Esophagus muscularis mucosa (tissue), 3 donors: ENCODE measurements at regions not wholly inside any gene's neighbourhood (a gene's known extent, or its start where the extent isn't known, plus 50 kb on each side); places are given as distances from the start of the nearest gene placed in this dataset.

Experiments
- POLR2A ChIP-seq: fragments of 450-650 bp; IDR thresholded peaks from one replicate; pipeline ENCODE4 v1.6.1; 2017; ENCODE audit warnings: antibody characterized with exemption, moderate library complexity, mild to moderate bottlenecking, low read depth
- TF ChIP-seq, protein P1 (sequence below), 3 experiments: fragments of 200-600 bp in 2 of 3; fragments of 450-650 bp in 1 of 3; sonication (generic) in 2 of 3; IDR thresholded peaks; one replicate each; pipeline ENCODE4 v1.5.1; 2017 to 2019; ENCODE audit warnings: antibody characterized with exemption in 3 of 3, mild to moderate bottlenecking in 2 of 3, moderate library complexity in 1 of 3

DNA sequence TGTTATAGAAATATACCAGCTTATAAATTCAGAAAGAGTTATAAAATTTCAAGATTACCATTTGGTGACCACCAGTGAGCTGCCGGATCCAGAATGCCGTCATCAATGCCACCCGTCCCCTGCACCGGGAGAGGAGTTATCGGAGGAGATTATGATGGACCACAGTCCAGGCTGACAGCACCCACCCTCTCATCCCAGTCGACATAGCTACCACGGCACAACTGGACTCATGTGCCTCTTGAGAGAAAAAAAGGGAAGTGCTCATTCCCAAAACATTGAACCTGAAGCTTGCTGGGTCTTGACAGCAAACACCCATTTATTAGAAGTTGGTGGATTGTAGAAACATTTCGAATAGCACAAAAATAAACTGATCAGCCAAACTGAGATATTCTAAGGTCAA is 1331.5 kb downstream of the TBC1D22A start:
- TF ChIP-seq, protein P1, sequence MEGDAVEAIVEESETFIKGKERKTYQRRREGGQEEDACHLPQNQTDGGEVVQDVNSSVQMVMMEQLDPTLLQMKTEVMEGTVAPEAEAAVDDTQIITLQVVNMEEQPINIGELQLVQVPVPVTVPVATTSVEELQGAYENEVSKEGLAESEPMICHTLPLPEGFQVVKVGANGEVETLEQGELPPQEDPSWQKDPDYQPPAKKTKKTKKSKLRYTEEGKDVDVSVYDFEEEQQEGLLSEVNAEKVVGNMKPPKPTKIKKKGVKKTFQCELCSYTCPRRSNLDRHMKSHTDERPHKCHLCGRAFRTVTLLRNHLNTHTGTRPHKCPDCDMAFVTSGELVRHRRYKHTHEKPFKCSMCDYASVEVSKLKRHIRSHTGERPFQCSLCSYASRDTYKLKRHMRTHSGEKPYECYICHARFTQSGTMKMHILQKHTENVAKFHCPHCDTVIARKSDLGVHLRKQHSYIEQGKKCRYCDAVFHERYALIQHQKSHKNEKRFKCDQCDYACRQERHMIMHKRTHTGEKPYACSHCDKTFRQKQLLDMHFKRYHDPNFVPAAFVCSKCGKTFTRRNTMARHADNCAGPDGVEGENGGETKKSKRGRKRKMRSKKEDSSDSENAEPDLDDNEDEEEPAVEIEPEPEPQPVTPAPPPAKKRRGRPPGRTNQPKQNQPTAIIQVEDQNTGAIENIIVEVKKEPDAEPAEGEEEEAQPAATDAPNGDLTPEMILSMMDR (IDR thresholded peaks at IDR 0.05): no peak
- no peak for TF ChIP-seq POLR2A
